Mesendoderm (in vitro differentiated cells): ENCODE measurements at regions not wholly inside any gene's neighbourhood (a gene's known extent, or its start where the extent isn't known, plus 50 kb on each side); places are given as distances from the start of the nearest gene placed in this dataset.

Source experiments
- DNase-seq: peaks from one replicate; pipeline ENCODE4 v3.0.0; 2013
- H2AK5ac ChIP-seq: 2 replicates; pipeline ENCODE4 v1.6.1; 2013; ENCODE audit warnings: low read length, inconsistent platforms
- H2BK120ac ChIP-seq: 2 replicates; pipeline ENCODE4 v1.6.1; 2013; ENCODE audit warnings: low read depth, mild to moderate bottlenecking, low read length, moderate library complexity, mixed read lengths
- H2BK15ac ChIP-seq: replicated peaks from 2 replicates; pipeline ENCODE4 v1.6.1; 2013; ENCODE audit warnings: low read depth, mild to moderate bottlenecking, moderate library complexity
- H2BK5ac ChIP-seq: 2 replicates; pipeline ENCODE4 v1.6.1; 2013; ENCODE audit warnings: low read length, inconsistent platforms
- H3K18ac ChIP-seq: 2 replicates; pipeline ENCODE4 v1.6.1; 2013; ENCODE audit warnings: mild to moderate bottlenecking, low read length, mixed read lengths
- H3K23ac ChIP-seq: one replicate; pipeline ENCODE4 v1.6.1; 2013; ENCODE audit warnings: low read length
- H3K27ac ChIP-seq: 2 replicates; pipeline ENCODE4 v1.5.1; 2013; ENCODE audit warnings: low read depth, mild to moderate bottlenecking, inconsistent platforms, low read length, moderate library complexity
- H3K27me3 ChIP-seq: 2 replicates; pipeline ENCODE4 v1.6.1; 2013; ENCODE audit warnings: low read length, control low read depth, mild to moderate bottlenecking, inconsistent platforms; ENCODE audit not compliant: insufficient read depth, poor library complexity
- H3K36me3 ChIP-seq: 2 replicates; pipeline ENCODE4 v1.6.1; 2013; ENCODE audit warnings: low read length, inconsistent platforms; ENCODE audit not compliant: control insufficient read depth, insufficient read depth
- H3K4ac ChIP-seq: one replicate; pipeline ENCODE4 v1.6.1; 2013; ENCODE audit warnings: low read depth, mild to moderate bottlenecking, low read length, moderate library complexity
- H3K4me1 ChIP-seq: 2 replicates; pipeline ENCODE4 v1.6.1; 2013; ENCODE audit warnings: low read depth, low read length, inconsistent platforms; ENCODE audit not compliant: control insufficient read depth
- H3K4me2 ChIP-seq: 2 replicates; pipeline ENCODE4 v1.6.1; 2013; ENCODE audit warnings: low read length
- H3K4me3 ChIP-seq: 2 replicates; pipeline ENCODE4 v1.5.1; 2013; ENCODE audit warnings: mild to moderate bottlenecking, low read length
- H3K56ac ChIP-seq: one replicate; pipeline ENCODE4 v1.6.1; 2013; ENCODE audit warnings: low read length
- H3K79me1 ChIP-seq: 2 replicates; pipeline ENCODE4 v1.6.1; 2013; ENCODE audit warnings: low read length, inconsistent platforms
- H3K79me2 ChIP-seq: 2 replicates; pipeline ENCODE4 v1.6.1; 2013; ENCODE audit warnings: mild to moderate bottlenecking, low read length; ENCODE audit not compliant: control insufficient read depth, insufficient read depth
- H3K9ac ChIP-seq: 2 replicates; pipeline ENCODE4 v1.6.1; 2013; ENCODE audit warnings: low read length, inconsistent platforms
- H4K5ac ChIP-seq: one replicate; pipeline ENCODE4 v1.6.1; 2013; ENCODE audit warnings: low read length
- H4K8ac ChIP-seq: one replicate; pipeline ENCODE4 v1.6.1; 2013; ENCODE audit warnings: low read depth, mild to moderate bottlenecking, control low read depth, low read length, moderate library complexity
- WGBS: extraction: QIAGEN DNeasy Blood & Tissue Kit; methylation state at CpG from one replicate; pipeline ENCODE4 v1.1.7; 2013; ENCODE audit warnings: low lambda C conversion rate, missing lambda C conversion rate; ENCODE audit not compliant: insufficient coverage; ENCODE audit errors: extremely low coverage; 5-methylcytosine and 5-hydroxymethylcytosine counted together

DNA sequence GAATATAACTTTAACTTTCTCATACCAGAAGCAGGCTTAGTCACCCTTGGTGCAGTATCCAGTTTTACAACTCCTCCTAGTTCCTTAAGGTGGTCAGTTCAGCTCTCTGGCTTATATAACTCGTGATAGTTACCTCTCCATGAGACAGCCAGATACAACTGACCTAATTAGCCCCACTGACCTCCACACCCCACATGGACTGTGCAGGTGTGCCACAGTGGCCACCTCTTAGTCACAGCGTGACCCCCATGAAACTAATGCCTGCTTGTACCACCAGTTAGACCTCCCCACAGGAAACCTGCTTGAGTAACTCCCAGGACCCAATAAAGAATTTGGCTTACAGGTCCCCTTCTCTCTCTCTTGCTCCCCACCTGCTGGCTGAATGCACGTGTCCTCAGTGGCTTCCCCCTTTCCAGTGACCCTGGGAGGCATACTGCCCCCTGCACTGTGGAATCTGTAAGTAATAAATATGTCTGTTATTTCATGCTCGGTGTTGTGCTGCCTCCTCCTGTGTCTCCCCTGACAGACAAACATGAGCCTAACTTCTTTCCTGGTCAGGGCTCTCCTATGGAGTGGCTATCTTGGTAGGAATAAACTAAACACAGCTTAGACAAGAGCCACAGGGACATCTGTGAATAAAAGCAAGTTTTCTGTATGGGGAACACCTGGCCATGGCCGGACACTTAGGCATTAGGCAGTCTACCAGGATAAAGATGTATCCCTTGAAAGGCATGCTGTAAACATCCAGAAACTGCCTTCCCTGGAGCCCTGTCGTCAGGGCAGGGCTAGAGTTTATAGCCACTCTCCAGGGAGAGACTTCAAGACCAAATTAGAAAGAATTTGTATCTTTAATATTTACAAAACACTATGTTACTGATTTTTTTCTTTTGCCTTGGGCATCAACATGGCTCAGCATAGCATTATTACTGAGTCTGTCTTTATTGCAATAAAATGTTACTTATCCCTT, 209.7 kb upstream of the BOD1L1 start:
- H3K9ac ChIP-seq, result no peak overlapping the region
- no CpG with 5 or more reads among the region's 6 CpGs for WGBS
- H3K4ac ChIP-seq, result no peak overlapping the region
- H4K8ac ChIP-seq, result no peak overlapping the region
- H3K27me3 ChIP-seq, result no peaks in the 10 kb centered on the region
- no peaks in the 10 kb centered on the region for H3K36me3 ChIP-seq
- no peak overlapping the region for H3K56ac ChIP-seq
- H3K4me1 ChIP-seq, result no peaks in the 10 kb centered on the region
- H3K18ac ChIP-seq, result no peak overlapping the region
- no peak overlapping the region for H3K4me2 ChIP-seq
- H2BK5ac ChIP-seq, result no peak overlapping the region
- H3K4me3 ChIP-seq, result no peak overlapping the region
- H3K79me1 ChIP-seq, result no peaks in the 10 kb centered on the region
- H3K23ac ChIP-seq, result no peak overlapping the region
- H3K79me2 ChIP-seq, result no peaks in the 10 kb centered on the region
- H2BK120ac ChIP-seq, result no peak overlapping the region
- H2AK5ac ChIP-seq, result no peak overlapping the region
- H4K5ac ChIP-seq, result no peak overlapping the region
- H3K27ac ChIP-seq, result no peak overlapping the region
- H2BK15ac ChIP-seq, result no peak overlapping the region
- DNase-seq, result no peak

DNA sequence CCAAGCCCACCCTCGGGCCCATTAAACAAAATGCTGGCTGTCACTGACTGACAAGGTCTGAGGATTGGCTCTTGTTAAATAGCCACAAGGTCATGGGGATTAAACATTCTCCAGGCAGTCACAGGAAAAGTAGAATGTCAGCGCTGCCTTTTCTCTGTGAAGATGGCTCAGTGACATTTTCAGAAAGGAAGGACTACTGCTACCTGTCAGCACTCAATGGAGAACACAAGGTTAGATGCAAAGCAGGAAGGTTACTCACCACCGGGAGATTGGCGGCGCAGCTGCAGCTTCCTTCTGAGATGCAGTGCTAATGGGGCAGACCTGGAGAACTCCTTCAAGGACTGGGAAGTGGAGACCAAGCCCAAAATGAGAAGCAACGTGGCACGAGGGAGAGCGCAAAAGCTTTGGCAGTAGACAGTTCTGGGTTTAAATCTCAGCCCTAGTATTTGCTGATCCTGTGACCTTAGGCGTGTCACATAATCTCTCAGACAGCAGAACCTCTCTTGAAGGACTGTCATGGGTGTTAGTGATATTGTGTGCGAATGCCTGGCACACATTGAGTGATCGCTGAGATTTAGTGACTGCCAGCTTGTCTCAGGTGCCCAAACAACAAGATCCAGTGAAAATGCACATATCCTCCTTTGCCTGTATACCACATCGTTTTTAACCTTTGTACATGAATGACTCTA, 213.1 kb upstream of the BOD1L1 start:
- H2BK5ac ChIP-seq, result no peak overlapping the region
- no peak overlapping the region for H2BK15ac ChIP-seq
- H2AK5ac ChIP-seq, result no peak overlapping the region
- no peaks in the 10 kb centered on the region for H3K79me1 ChIP-seq
- no peak overlapping the region for H3K27ac ChIP-seq
- H3K4me3 ChIP-seq, result no peak overlapping the region
- no peak overlapping the region for H4K5ac ChIP-seq
- no peaks in the 10 kb centered on the region for H3K36me3 ChIP-seq
- no peak overlapping the region for H3K4ac ChIP-seq
- no peak overlapping the region for H2BK120ac ChIP-seq
- no peaks in the 10 kb centered on the region for H3K79me2 ChIP-seq
- WGBS, result no CpG with 5 or more reads among the region's 12 CpGs
- no peak for DNase-seq
- no peaks in the 10 kb centered on the region for H3K27me3 ChIP-seq
- no peak overlapping the region for H3K18ac ChIP-seq
- H3K4me2 ChIP-seq, result no peak overlapping the region
- H4K8ac ChIP-seq, result no peak overlapping the region
- H3K4me1 ChIP-seq, result no peaks in the 10 kb centered on the region
- H3K9ac ChIP-seq, result no peak overlapping the region
- H3K56ac ChIP-seq, result no peak overlapping the region
- no peak overlapping the region for H3K23ac ChIP-seq

DNA sequence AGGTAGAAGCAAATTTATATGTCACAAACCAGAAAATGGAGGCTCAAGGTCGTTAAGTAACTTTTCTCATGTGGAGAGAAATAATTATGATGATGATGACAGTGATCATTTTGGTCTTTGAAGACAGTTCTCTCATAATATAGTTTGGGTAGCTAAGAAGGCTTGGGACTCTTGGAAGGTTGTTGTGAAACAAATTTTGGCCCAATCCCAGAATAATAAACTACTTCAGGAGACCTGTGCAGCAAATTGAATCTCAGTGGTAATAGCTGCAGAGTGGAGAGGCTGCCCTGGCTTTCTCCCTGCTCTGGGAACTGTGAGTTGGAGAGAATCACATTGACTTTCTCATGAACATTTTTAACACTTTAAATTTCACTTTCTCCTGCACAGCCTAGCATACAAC, 217.2 kb upstream of the BOD1L1 start:
- H3K9ac ChIP-seq, result no peak overlapping the region
- H3K23ac ChIP-seq, result no peak overlapping the region
- H3K4ac ChIP-seq, result no peak overlapping the region
- H3K18ac ChIP-seq, result no peak overlapping the region
- no peak overlapping the region for H4K5ac ChIP-seq
- no peak overlapping the region for H3K4me3 ChIP-seq
- WGBS, result no CpG with 5 or more reads among the region's 1 CpG
- no peak overlapping the region for H2BK5ac ChIP-seq
- H4K8ac ChIP-seq, result no peak overlapping the region
- no peak overlapping the region for H3K56ac ChIP-seq
- H3K4me1 ChIP-seq, result no peaks in the 10 kb centered on the region
- H3K27ac ChIP-seq, result no peak overlapping the region
- H3K4me2 ChIP-seq, result no peak overlapping the region
- no peak overlapping the region for H2AK5ac ChIP-seq
- no peaks in the 10 kb centered on the region for H3K27me3 ChIP-seq
- H3K79me1 ChIP-seq, result no peaks in the 10 kb centered on the region
- no peak overlapping the region for H2BK15ac ChIP-seq
- H3K79me2 ChIP-seq, result no peaks in the 10 kb centered on the region
- H2BK120ac ChIP-seq, result no peak overlapping the region
- no peak for DNase-seq
- no peaks in the 10 kb centered on the region for H3K36me3 ChIP-seq

DNA sequence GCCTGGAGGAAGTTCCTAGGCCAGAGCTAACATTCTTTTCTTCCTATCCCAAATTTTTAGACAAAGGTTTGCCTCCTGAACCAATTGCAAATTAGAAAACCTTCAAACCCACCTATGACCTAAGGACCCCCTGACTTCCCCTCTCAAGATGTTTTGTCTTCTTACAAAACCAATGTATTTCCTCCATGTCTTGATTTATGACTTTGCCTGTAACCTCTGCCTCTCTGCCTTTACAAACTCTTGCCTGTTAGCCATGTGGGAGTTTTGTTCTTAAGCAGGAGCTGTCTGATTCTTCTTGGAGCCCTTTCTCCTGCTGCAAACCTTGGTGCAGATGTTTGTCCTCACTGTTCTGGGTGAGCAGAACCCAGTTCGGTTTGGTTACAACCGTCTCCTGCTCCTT, 222.3 kb upstream of the BOD1L1 start:
- WGBS, result no CpG with 5 or more reads among the region's 2 CpGs
- Histone ChIP-seq H3K27me3 (no peaks in the 10 kb centered on the region), H3K56ac (no peak overlapping the region), H3K27ac (no peak overlapping the region), H3K36me3 (no peaks in the 10 kb centered on the region), H3K23ac (no peak overlapping the region), H3K9ac (no peak overlapping the region), H3K4me1 (no peaks in the 10 kb centered on the region), H3K18ac (no peak overlapping the region), H2BK120ac (no peak overlapping the region), H2AK5ac (no peak overlapping the region), H2BK5ac (no peak overlapping the region), H3K4me3 (no peak overlapping the region), H3K4me2 (no peak overlapping the region), H3K79me1 (no peaks in the 10 kb centered on the region), H3K79me2 (no peaks in the 10 kb centered on the region), H2BK15ac (no peak overlapping the region), H3K4ac (no peak overlapping the region), H4K8ac (no peak overlapping the region), H4K5ac (no peak overlapping the region)
- no peak for DNase-seq

DNA sequence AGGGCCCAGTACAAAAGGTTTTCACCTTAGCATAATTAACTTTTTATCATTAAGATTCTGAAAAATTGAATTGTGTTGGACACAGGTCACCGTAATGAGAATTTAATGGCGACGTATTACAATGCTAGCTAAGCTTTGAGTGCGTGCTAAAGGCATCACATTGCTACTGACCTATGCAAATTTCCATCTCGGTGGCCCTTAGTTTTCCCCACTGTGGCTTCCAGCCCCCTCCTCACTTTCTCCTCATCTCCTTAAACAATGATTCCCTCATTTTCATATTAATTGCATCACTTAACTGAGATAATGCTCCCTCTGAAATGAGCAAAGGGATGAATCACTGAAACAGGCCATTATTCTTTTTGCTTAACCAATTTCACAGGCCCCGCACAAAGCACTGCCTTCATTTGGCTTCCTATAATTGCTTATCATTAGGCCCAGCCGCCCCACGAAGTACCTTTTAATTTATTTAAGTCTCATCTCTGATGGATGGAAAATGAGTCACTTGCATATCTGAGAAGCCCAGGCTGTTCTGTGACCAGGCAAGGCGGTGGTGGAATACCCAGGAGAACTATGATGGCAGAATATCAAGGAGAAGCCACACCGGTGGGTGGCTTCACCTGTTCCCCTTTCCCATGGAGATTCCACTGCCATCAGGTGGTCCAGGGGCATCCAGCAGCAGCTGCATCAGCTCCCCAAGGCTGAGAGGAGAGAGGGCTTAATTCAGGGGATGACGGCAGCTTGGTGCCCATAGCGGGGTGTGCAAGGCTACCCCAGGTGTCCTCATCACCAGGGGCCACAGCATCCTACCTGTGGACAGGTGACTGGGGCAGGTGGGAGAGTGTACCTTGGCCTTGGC, 223.8 kb upstream of the BOD1L1 start:
- no peaks in the 10 kb centered on the region for H3K36me3 ChIP-seq
- H2BK5ac ChIP-seq, result no peak overlapping the region
- no peak overlapping the region for H3K23ac ChIP-seq
- no peak overlapping the region for H2BK120ac ChIP-seq
- H3K79me2 ChIP-seq, result no peaks in the 10 kb centered on the region
- no peak overlapping the region for H3K9ac ChIP-seq
- H4K5ac ChIP-seq, result no peak overlapping the region
- no peak overlapping the region for H3K18ac ChIP-seq
- no peaks in the 10 kb centered on the region for H3K79me1 ChIP-seq
- H4K8ac ChIP-seq, result no peak overlapping the region
- WGBS, result no CpG with 5 or more reads among the region's 12 CpGs
- no peak overlapping the region for H2BK15ac ChIP-seq
- H3K56ac ChIP-seq, result no peak overlapping the region
- H3K4me1 ChIP-seq, result no peaks in the 10 kb centered on the region
- H3K27ac ChIP-seq, result no peak overlapping the region
- no peak overlapping the region for H3K4ac ChIP-seq
- no peak for DNase-seq
- H3K4me2 ChIP-seq, result no peak overlapping the region
- no peak overlapping the region for H3K4me3 ChIP-seq
- H3K27me3 ChIP-seq, result no peaks in the 10 kb centered on the region
- H2AK5ac ChIP-seq, result no peak overlapping the region
